ENCODE measurements at regions not wholly inside any gene's neighbourhood (a gene's known extent, or its start where the extent isn't known, plus 50 kb on each side); places are given as distances from the start of the nearest gene placed in this dataset.

- no peaks in the 10 kb centered on the region for H3K27me3 Mint-ChIP-seq (ENCODE audit: unreplicated experiment)
- intact Hi-C loops (cut with micrococcal nuclease; ENCODE audit: unreplicated experiment): no loop called here
- CTCF ChIA-PET: no interaction called here
- no peaks in the 10 kb centered on the region for H3K36me3 Mint-ChIP-seq (ENCODE audit: insufficient read depth, unreplicated experiment)
- no peak for TF ChIP-seq CTCF (IDR thresholded peaks at IDR 0.05; ENCODE audit: unreplicated experiment)
- DNase-seq: no peak
- H3K27ac Mint-ChIP-seq (ENCODE audit: unreplicated experiment): no peak overlapping the region
- H3K4me1 Mint-ChIP-seq (ENCODE audit: low read depth, unreplicated experiment): no peaks in the 10 kb centered on the region
- H3K9me3 Mint-ChIP-seq (ENCODE audit: low read depth, unreplicated experiment): no peaks in the 10 kb centered on the region
- no peak overlapping the region for H3K4me3 Mint-ChIP-seq (ENCODE audit: low read depth, unreplicated experiment)
- BruUV-seq (replicated peaks): no TSS peak
These were observed 110.9 kb upstream of the BMP2K start for GRCh38 chr4:78665216-78665770.

GRCh38 chr4:78666830-78667258, 109.3 kb upstream of the BMP2K start:
- no TSS peak for BruUV-seq (replicated peaks)
- no peak for DNase-seq
- Mint-ChIP-seq H3K4me1 (ENCODE audit: low read depth, unreplicated experiment) (no peaks in the 10 kb centered on the region), H3K4me3 (ENCODE audit: low read depth, unreplicated experiment) (no peak overlapping the region), H3K9me3 (ENCODE audit: low read depth, unreplicated experiment) (no peaks in the 10 kb centered on the region), H3K27ac (ENCODE audit: unreplicated experiment) (no peak overlapping the region), H3K36me3 (ENCODE audit: insufficient read depth, unreplicated experiment) (no peaks in the 10 kb centered on the region), H3K27me3 (ENCODE audit: unreplicated experiment) (no peaks in the 10 kb centered on the region)
- TF ChIP-seq CTCF (IDR thresholded peaks at IDR 0.05; ENCODE audit: unreplicated experiment): no peak
- CTCF ChIA-PET: no interaction called here
- intact Hi-C loops (cut with micrococcal nuclease; ENCODE audit: unreplicated experiment): no loop called here

GRCh38 chr4:78667325-78667724, 108.8 kb upstream of the BMP2K start:
- no peaks in the 10 kb centered on the region for H3K4me1 Mint-ChIP-seq (ENCODE audit: low read depth, unreplicated experiment)
- H3K27ac Mint-ChIP-seq (ENCODE audit: unreplicated experiment): no peak overlapping the region
- no peak for TF ChIP-seq CTCF (IDR thresholded peaks at IDR 0.05; ENCODE audit: unreplicated experiment)
- CTCF ChIA-PET: no interaction called here
- H3K36me3 Mint-ChIP-seq (ENCODE audit: insufficient read depth, unreplicated experiment): no peaks in the 10 kb centered on the region
- H3K4me3 Mint-ChIP-seq (ENCODE audit: low read depth, unreplicated experiment): no peak overlapping the region
- no peak for DNase-seq
- no peaks in the 10 kb centered on the region for H3K9me3 Mint-ChIP-seq (ENCODE audit: low read depth, unreplicated experiment)
- no peaks in the 10 kb centered on the region for H3K27me3 Mint-ChIP-seq (ENCODE audit: unreplicated experiment)
- intact Hi-C loops (cut with micrococcal nuclease; ENCODE audit: unreplicated experiment): no loop called here
- no TSS peak for BruUV-seq (replicated peaks)

GRCh38 chr4:78667764-78668163, 108.4 kb upstream of the BMP2K start:
- no peak overlapping the region for H3K4me3 Mint-ChIP-seq (ENCODE audit: low read depth, unreplicated experiment)
- no peak for TF ChIP-seq CTCF (IDR thresholded peaks at IDR 0.05; ENCODE audit: unreplicated experiment)
- DNase-seq: no peak
- no peaks in the 10 kb centered on the region for H3K9me3 Mint-ChIP-seq (ENCODE audit: low read depth, unreplicated experiment)
- no peaks in the 10 kb centered on the region for H3K27me3 Mint-ChIP-seq (ENCODE audit: unreplicated experiment)
- H3K27ac Mint-ChIP-seq (ENCODE audit: unreplicated experiment): no peak overlapping the region
- intact Hi-C loops (cut with micrococcal nuclease; ENCODE audit: unreplicated experiment): no loop called here
- H3K36me3 Mint-ChIP-seq (ENCODE audit: insufficient read depth, unreplicated experiment): no peaks in the 10 kb centered on the region
- no peaks in the 10 kb centered on the region for H3K4me1 Mint-ChIP-seq (ENCODE audit: low read depth, unreplicated experiment)
- CTCF ChIA-PET: no interaction called here
- BruUV-seq (replicated peaks): no TSS peak

Data from Calu3 (cell line).